ENCODE measurements at regions not wholly inside any gene's neighbourhood (a gene's known extent, or its start where the extent isn't known, plus 50 kb on each side); places are given as distances from the start of the nearest gene placed in this dataset.

GRCh38 chr2:113832795-113833290 lies 57.0 kb upstream of the ACTR3 start:
- H3K27me3 ChIP-seq (ENCODE audit: control insufficient read depth in 2 of 2, insufficient read depth in 2 of 2, low read length in 2 of 2): no peaks in the 10 kb centered on the region
- intact Hi-C loops (cut with micrococcal nuclease) (no loop called here), dilution Hi-C loops (cut with MboI; ENCODE audit: extremely low pct_ligation_motif_present, low sequenced_read_pairs) (no loop called here)
- CTCF ChIA-PET: no interaction called here
- H3K79me2 ChIP-seq (ENCODE audit: control insufficient read depth, insufficient read depth, low read length): no peaks in the 10 kb centered on the region
- no peaks in the 10 kb centered on the region for H3K36me3 ChIP-seq (ENCODE audit: control insufficient read depth in 2 of 2, extremely low read depth in 1 of 2, insufficient read depth in 2 of 2, low read length in 2 of 2)
- H3K4me3 ChIP-seq (replicated peaks in 1 of 3; ENCODE audit: insufficient read depth in 1 of 3, low read depth in 1 of 3, low read length in 3 of 3): no peak overlapping the region
- DNase-seq (ENCODE audit: low read depth, low spot score): no peak
- no peak overlapping the region for H2AFZ ChIP-seq (ENCODE audit: low read depth, low read length)
- H4K20me1 ChIP-seq (replicated peaks; ENCODE audit: control insufficient read depth, extremely low read depth, insufficient read depth, low read length): no peaks in the 10 kb centered on the region
- H3K4me1 ChIP-seq (ENCODE audit: control insufficient read depth, extremely low read depth, insufficient read depth, low read length): no peaks in the 10 kb centered on the region
- no peak overlapping the region for H3K9ac ChIP-seq (replicated peaks; ENCODE audit: extremely low read depth, insufficient read depth, low read length)
- H3K27ac ChIP-seq (ENCODE audit: insufficient read depth, low read depth, low read length): no peak overlapping the region
- no peak for FAIRE-seq
- POLR2A ChIA-PET: no interaction called here
- no TSS peak for BruUV-seq (replicated peaks)
- TF ChIP-seq MAX (IDR thresholded peaks at IDR 0.05; ENCODE audit: insufficient read depth, insufficient read length) (no peak), FOS (IDR thresholded peaks at IDR 0.05; ENCODE audit: borderline replicate concordance, insufficient read depth, low read length) (no peak), MYC (IDR thresholded peaks at IDR 0.05; ENCODE audit: low read depth, low read length) (no peak), CTCF (IDR thresholded peaks at IDR 0.05; ENCODE audit: extremely low read depth in 1 of 2, insufficient read depth in 1 of 2, low read depth in 1 of 2, low read length in 2 of 2) (no peak), GATA2 (IDR thresholded peaks at IDR 0.05; ENCODE audit: insufficient read depth, insufficient read length, low read depth, low read length) (no peak)
- no peaks in the 10 kb centered on the region for H3K9me1 ChIP-seq (replicated peaks; ENCODE audit: control insufficient read depth, extremely low read depth, insufficient read depth, low read length)
- no peak overlapping the region for H3K4me2 ChIP-seq (ENCODE audit: insufficient read depth, low read length)
- no peaks in the 10 kb centered on the region for H3K9me3 ChIP-seq (replicated peaks; ENCODE audit: control insufficient read depth, insufficient read depth, low read length)

- Histone ChIP-seq H3K4me2 (ENCODE audit: insufficient read depth, low read length) (no peak overlapping the region), H3K36me3 (ENCODE audit: control insufficient read depth in 2 of 2, extremely low read depth in 1 of 2, insufficient read depth in 2 of 2, low read length in 2 of 2) (no peaks in the 10 kb centered on the region), H3K9me1 (replicated peaks; ENCODE audit: control insufficient read depth, extremely low read depth, insufficient read depth, low read length) (no peaks in the 10 kb centered on the region), H3K4me1 (ENCODE audit: control insufficient read depth, extremely low read depth, insufficient read depth, low read length) (no peaks in the 10 kb centered on the region), H3K9ac (replicated peaks; ENCODE audit: extremely low read depth, insufficient read depth, low read length) (no peak overlapping the region), H3K27me3 (ENCODE audit: control insufficient read depth in 2 of 2, insufficient read depth in 2 of 2, low read length in 2 of 2) (no peaks in the 10 kb centered on the region), H3K79me2 (ENCODE audit: control insufficient read depth, insufficient read depth, low read length) (no peaks in the 10 kb centered on the region), H3K9me3 (replicated peaks; ENCODE audit: control insufficient read depth, insufficient read depth, low read length) (no peaks in the 10 kb centered on the region), H3K27ac (ENCODE audit: insufficient read depth, low read depth, low read length) (no peak overlapping the region), H3K4me3 (replicated peaks in 1 of 3; ENCODE audit: insufficient read depth in 1 of 3, low read depth in 1 of 3, low read length in 3 of 3) (no peak overlapping the region), H2AFZ (ENCODE audit: low read depth, low read length) (no peak overlapping the region), H4K20me1 (replicated peaks; ENCODE audit: control insufficient read depth, extremely low read depth, insufficient read depth, low read length) (no peaks in the 10 kb centered on the region)
- DNase-seq (ENCODE audit: low read depth, low spot score) (no peak), FAIRE-seq (no peak)
- ChIA-PET CTCF (interaction anchor here (1.4 kb wide), 1 partner anchor 13 kb away, joined by 5 read pairs; no protein-coding TSS in a partner anchor), POLR2A (no interaction called here)
- TF ChIP-seq JUN (IDR thresholded peaks at IDR 0.05; ENCODE audit: borderline replicate concordance, insufficient read depth, insufficient read length, low read depth) (no peak), GATA2 (IDR thresholded peaks at IDR 0.05; ENCODE audit: insufficient read depth, insufficient read length, low read depth, low read length) (no peak), EZH2 (IDR thresholded peaks at IDR 0.05; ENCODE audit: borderline replicate concordance, low read depth, low read length, severe bottlenecking) (no peak), POLR2AphosphoS5 (IDR thresholded peaks at IDR 0.05; ENCODE audit: insufficient read depth, low read depth, low read length) (no peak), MYC (IDR thresholded peaks at IDR 0.05; ENCODE audit: low read depth, low read length) (no peak), POLR2A (IDR thresholded peaks at IDR 0.05; ENCODE audit: low read depth, low read length) (no peak), MAX (IDR thresholded peaks at IDR 0.05; ENCODE audit: insufficient read depth, insufficient read length) (no peak), FOS (IDR thresholded peaks at IDR 0.05; ENCODE audit: borderline replicate concordance, insufficient read depth, low read length) (no peak), CTCF (IDR thresholded peaks at IDR 0.05; ENCODE audit: extremely low read depth in 1 of 2, insufficient read depth in 1 of 2, low read depth in 1 of 2, low read length in 2 of 2) (no peak)
- dilution Hi-C loops (cut with MboI; ENCODE audit: extremely low pct_ligation_motif_present, low sequenced_read_pairs): no loop called here
- intact Hi-C loops (cut with micrococcal nuclease): no loop called here
- no TSS peak for BruUV-seq (replicated peaks)
These were observed 58.7 kb upstream of the ACTR3 start for GRCh38 chr2:113831161-113831560.
